Large intestine (tissue), 3 donors: ENCODE measurements at regions not wholly inside any gene's neighbourhood (a gene's known extent, or its start where the extent isn't known, plus 50 kb on each side); places are given as distances from the start of the nearest gene placed in this dataset.

Source experiments
- DNase-seq, 2 donors: peaks; one replicate each; pipeline versions ENCODE4 v3.0.0 to v3.0.0-alpha.2; 2013
- H3K27ac ChIP-seq: one replicate; pipeline ENCODE4 v1.5.1; 2013; ENCODE audit warnings: low read length
- H3K27me3 ChIP-seq: 2 replicates; pipeline ENCODE4 v1.6.1; 2013; ENCODE audit warnings: low read length; ENCODE audit not compliant: control insufficient read depth, insufficient read depth
- H3K36me3 ChIP-seq: 2 replicates; pipeline ENCODE4 v1.6.1; 2013; ENCODE audit warnings: low read length; ENCODE audit not compliant: control insufficient read depth, insufficient read depth
- H3K4me1 ChIP-seq: one replicate; pipeline ENCODE4 v1.6.1; 2013; ENCODE audit warnings: low read length; ENCODE audit not compliant: control insufficient read depth, insufficient read depth
- H3K4me3 ChIP-seq: one replicate; pipeline ENCODE4 v1.5.1; 2013; ENCODE audit warnings: low read length
- H3K9me3 ChIP-seq: one replicate; pipeline ENCODE4 v1.6.1; 2013; ENCODE audit warnings: mild to moderate bottlenecking, low read depth, low read length, moderate library complexity; ENCODE audit not compliant: control insufficient read depth
- WGBS: methylation state at CpG from one replicate; pipeline ENCODE4 v1.1.5; 2013; ENCODE audit warnings: low lambda C conversion rate; ENCODE audit not compliant: insufficient coverage; 5-methylcytosine and 5-hydroxymethylcytosine counted together

GRCh38 chr1:22317920-22318243, 133.8 kb upstream of the ZBTB40 start:
- Histone ChIP-seq H3K4me1 (no peaks in the 10 kb centered on the region), H3K27me3 (peaks cover 5% of the 10 kb centered on the region), H3K27ac (no peak overlapping the region), H3K36me3 (no peaks in the 10 kb centered on the region), H3K4me3 (no peak overlapping the region), H3K9me3 (no peaks in the 10 kb centered on the region)
- DNase-seq: no peak
- WGBS: no CpG with 5 or more reads among the region's 3 CpGs

DNA sequence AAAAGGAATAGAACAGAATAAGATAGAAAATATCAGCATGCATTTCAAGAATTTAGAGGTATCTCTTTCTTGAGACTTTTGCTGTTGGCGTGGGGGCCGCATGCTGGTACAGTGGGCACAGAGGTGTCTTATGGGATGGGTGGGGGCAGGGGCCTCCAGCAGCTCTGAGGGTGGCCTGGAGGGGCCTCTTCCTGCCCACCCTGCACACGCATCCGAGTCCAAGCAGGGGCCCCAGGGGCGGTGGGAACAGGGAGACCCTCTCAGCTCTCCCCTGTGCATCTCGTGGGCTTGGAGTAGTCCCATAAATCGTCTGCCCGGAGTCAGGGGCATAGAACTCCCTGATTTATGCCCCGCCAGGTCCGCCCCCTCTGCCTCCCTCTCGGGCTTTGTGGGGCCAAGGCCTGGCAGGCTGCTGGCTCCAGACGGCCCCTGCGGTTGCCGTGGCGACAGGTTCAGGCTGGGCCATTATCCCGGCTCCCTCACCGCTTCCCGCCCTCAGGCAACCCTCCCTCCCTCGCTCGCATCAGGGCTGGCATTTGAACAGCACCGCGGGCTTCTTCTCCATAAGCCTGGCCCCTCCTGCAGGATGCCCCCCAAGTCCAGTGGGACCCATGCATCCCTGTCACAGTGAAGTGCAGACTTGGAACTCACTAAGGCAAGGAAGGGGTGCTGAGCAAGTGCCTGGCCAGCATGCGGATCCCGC, 133.2 kb upstream of the ZBTB40 start:
- no CpG with 5 or more reads among the region's 24 CpGs for WGBS
- DNase-seq: no peak
- H3K4me1 ChIP-seq: no peaks in the 10 kb centered on the region
- H3K4me3 ChIP-seq: no peak overlapping the region
- H3K36me3 ChIP-seq: no peaks in the 10 kb centered on the region
- H3K9me3 ChIP-seq: no peaks in the 10 kb centered on the region
- H3K27ac ChIP-seq: no peak overlapping the region
- H3K27me3 ChIP-seq: peaks cover 5% of the 10 kb centered on the region

DNA sequence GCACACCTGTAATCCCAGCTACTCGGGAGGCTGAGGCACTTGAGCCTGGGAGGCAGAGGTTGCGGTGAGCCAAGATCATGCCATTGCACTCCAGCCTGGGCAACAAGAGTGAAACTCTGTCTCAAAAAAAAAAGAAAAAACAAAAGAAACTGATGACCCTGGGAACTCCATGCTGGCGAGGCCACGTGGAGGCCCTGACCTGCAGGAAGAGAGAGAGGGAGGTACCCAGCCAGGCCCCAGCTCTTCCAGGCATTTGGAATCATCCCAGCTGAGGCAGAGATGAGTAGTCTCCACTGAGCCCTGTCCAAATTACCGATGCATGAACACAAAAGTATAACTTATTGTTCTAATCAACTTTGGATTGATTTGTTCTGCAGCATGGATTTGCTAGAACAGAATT, 132.0 kb upstream of the ZBTB40 start:
- H3K27me3 ChIP-seq: peaks cover 5% of the 10 kb centered on the region
- no CpG with 5 or more reads among the region's 5 CpGs for WGBS
- H3K9me3 ChIP-seq: no peaks in the 10 kb centered on the region
- no peak overlapping the region for H3K27ac ChIP-seq
- no peak for DNase-seq
- H3K36me3 ChIP-seq: no peaks in the 10 kb centered on the region
- no peak overlapping the region for H3K4me3 ChIP-seq
- H3K4me1 ChIP-seq: no peaks in the 10 kb centered on the region

DNA sequence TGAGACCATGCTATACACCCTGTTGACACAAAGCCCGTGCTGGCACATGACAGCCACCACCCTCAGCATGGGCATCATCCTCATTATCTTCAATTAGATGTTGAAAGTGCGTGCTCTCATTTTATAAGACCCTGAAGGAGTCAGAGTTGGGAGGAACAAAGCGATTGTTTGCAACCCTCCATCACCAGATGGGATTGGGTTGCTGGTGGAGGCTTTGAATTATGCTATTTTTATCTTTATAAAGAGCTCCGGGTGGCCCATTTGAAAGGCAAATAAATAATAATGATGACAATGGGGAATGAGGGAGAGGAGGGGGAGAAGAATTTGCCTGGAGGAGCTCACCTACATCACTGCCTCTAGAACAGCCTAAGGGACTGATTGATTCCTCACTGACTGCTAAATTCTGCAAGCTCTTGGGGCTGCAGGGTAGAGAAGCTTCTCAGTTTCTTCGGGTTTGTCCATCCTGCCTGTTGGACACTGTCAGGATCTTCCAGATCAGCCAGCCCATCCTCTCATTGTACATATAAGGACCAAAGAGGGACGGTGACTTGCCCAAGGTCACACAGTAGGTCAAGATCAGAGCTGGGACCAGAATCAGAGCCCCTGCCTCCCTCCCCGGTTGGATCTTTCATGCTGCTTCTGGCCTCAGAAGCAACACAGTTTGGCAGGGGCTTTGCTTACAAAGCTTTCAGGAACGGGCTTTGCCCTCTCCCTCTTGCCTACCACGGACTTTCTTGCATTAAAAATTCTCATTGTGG, 130.9 kb upstream of the ZBTB40 start:
- H3K4me1 ChIP-seq: no peaks in the 10 kb centered on the region
- no peak overlapping the region for H3K4me3 ChIP-seq
- peaks cover 5% of the 10 kb centered on the region for H3K27me3 ChIP-seq
- no peak for DNase-seq
- H3K9me3 ChIP-seq: no peaks in the 10 kb centered on the region
- no CpG with 5 or more reads among the region's 9 CpGs for WGBS
- no peaks in the 10 kb centered on the region for H3K36me3 ChIP-seq
- no peak overlapping the region for H3K27ac ChIP-seq

- Histone ChIP-seq H3K36me3 (no peaks in the 10 kb centered on the region), H3K27ac (no peak overlapping the region), H3K27me3 (peaks cover 5% of the 10 kb centered on the region), H3K4me1 (no peaks in the 10 kb centered on the region), H3K9me3 (no peaks in the 10 kb centered on the region), H3K4me3 (no peak overlapping the region)
- no CpG with 5 or more reads among the region's 4 CpGs for WGBS
- no peak for DNase-seq
These were observed 129.7 kb upstream of the ZBTB40 start for GRCh38 chr1:22321917-22322316.

DNA sequence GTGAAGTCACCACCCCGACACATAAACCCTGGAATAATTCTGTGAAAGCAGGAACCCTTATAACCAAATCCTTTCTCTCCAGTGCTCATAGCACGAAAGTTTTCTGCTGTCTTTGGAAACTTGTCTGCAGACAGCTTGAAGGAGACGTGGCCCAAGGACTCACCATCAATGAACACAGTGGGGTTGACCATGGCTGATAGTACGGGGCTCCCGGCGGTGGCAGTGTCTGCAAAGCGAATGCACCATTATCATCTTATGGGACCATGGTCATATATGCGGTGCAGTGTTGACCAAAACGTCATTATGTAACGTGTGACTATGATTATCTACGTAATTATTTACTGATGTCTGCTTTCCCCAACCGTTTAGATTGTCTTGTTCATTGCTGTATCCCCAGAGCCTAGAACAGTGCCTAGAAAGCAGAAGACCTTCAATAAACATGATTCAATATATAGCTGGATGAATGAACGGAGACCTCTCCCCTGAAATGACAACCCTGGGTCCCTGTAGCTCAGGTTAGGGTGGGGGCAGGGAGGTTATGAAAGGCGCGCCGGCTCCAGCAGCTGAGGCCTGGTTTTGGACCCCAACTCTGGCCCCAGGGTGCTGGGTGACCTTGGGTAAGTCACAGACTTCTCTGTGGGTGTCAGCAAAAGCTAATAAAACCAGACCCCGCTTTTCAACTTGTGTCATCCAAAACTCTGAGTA, 128.4 kb upstream of the ZBTB40 start:
- whole genome bisulfite sequencing: no CpG with 5 or more reads among the region's 17 CpGs
- Histone ChIP-seq H3K27ac (no peak overlapping the region), H3K4me1 (no peaks in the 10 kb centered on the region), H3K36me3 (no peaks in the 10 kb centered on the region), H3K9me3 (no peaks in the 10 kb centered on the region), H3K4me3 (no peak overlapping the region), H3K27me3 (peaks cover 3% of the 10 kb centered on the region)
- DNase-seq: no peak

DNA sequence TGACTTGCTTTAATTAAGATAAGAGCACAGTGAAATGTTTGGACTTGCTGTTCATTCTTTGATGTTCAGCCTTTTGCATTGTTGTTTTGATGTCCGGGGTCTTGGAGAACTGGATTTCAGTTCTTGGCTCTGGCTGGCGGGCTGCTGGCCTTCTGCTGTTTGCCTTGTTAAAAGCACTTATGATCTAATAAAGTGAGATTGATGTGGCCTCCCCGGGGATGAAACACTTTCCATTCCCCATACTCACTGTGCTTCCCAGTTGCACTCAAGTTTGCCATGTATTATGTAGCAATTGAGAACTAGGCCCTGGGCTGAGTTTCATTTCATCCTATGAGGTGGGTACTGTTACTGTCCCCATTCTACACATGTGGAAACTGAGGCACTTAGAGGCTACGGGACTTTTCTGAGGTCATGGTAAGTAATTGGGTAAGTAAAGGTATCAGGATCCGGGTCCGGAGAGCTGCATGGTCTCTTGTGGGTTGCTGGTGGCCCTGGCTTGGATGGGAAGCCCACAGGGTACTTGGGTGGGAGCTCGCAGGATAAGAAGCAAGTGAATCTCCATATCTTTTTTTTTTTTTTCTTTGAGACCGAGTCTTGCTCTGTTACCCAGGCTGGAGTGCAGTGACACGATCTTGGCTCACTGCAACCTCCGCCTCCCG, 127.7 kb upstream of the ZBTB40 start:
- Histone ChIP-seq H3K36me3 (no peaks in the 10 kb centered on the region), H3K4me1 (peaks cover 3% of the 10 kb centered on the region)
- WGBS: 100% methylated on average over 1 of the region's 11 CpGs

DNA sequence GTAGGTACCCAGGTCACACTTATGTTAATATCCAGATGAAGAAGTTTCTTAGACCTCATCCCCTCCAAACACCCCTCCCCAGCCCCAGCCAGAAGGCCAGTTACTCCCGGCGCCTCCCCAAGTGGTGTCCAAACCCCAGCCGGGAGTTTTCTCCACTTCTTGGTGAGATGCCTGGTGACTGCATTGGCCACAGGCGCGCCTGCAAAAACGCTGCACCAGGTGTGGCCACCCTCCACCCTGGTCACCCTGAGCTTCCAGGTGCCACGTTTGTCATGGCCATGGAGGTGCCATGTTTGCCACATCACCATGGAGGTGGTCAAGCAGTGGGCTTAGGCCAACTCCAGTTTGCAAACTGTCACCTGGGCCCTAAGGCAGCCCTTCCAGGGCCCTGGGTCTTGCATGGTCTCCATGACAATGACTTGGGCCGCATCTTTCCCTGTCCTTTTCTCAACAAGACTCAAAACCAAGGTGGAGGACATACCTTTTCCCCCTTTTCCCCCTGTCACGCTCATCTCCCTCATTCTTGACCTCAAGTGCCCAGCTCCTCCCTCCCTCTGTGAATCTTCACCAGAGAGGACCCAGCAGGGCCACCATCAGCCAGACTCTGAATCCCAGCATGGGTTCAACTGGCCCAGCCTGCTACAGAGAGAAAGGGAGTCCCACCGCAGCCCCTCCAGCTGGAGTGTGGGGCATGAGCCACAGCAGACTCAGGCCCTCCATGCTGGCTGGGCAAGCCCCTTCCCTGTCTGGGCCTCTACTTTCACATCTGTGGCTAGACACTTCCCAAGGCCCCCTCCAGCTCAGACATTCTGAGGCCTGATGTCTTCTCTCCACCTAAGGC, 125.9 kb upstream of the ZBTB40 start:
- Histone ChIP-seq H3K9me3 (no peaks in the 10 kb centered on the region), H3K4me3 (no peak overlapping the region), H3K36me3 (no peaks in the 10 kb centered on the region), H3K4me1 (peaks cover 3% of the 10 kb centered on the region), H3K27ac (no peak overlapping the region), H3K27me3 (no peaks in the 10 kb centered on the region)
- WGBS: no CpG with 5 or more reads among the region's 10 CpGs
- DNase-seq: no peak

More for the DNA sequence above, 127.7 kb upstream of the ZBTB40 start:
- Histone ChIP-seq H3K9me3 (no peaks in the 10 kb centered on the region), H3K27ac (no peak overlapping the region), H3K4me3 (no peak overlapping the region), H3K27me3 (no peaks in the 10 kb centered on the region)
- DNase-seq: no peak

- Histone ChIP-seq H3K9me3 (no peaks in the 10 kb centered on the region), H3K27ac (no peak overlapping the region), H3K27me3 (no peaks in the 10 kb centered on the region), H3K4me1 (peaks cover 3% of the 10 kb centered on the region), H3K36me3 (no peaks in the 10 kb centered on the region), H3K4me3 (no peak overlapping the region)
- WGBS: no CpG with 5 or more reads among the region's 8 CpGs
- DNase-seq: no peak
These were observed 125.2 kb upstream of the ZBTB40 start for GRCh38 chr1:22326372-22326915.
